ENCODE measurements at regions not wholly inside any gene's neighbourhood (a gene's known extent, or its start where the extent isn't known, plus 50 kb on each side); places are given as distances from the start of the nearest gene placed in this dataset.
"Not testable (repeated sequence)": the region's sequence is repeated elsewhere in the genome, so short reads cannot be mapped to it uniquely, and the experiment has no call there.

DNA sequence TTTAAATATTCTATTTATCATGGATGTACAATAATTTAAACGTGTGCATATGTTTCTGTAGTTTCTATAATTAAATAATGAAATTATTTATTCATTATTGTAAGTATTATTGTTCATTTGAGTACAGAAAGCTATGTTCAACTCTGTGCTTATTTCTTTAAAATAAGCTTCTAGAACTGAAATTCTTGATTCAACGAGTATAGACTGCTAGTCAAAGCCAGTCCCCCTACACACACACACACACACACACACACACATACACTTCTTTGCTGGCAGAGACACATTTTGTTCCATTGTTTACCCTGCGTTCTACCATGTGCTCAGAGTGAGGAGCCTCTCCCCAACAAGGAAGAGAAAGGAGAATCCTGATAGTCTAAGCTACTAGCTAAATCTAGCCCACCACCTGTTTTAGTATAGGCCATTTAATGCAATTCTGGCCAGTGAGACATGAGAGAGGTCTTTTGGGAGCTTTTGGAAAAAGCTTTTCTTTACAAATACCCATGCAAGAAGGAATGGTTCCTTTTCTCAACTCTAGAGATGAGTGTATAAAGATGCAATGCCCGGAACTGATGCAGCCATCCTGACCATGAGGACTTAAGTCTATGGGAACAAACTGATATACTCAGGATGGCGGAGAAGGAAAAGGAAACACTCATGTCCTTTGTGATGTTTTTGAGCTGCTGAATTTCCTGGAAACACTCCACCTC lies 161.4 kb downstream of the NDUFA12 start:
- ATAC-seq (no peak), DNase-seq (no peak)
- no peak overlapping the region for H3K4me3 Mint-ChIP-seq
- H3K9me3 ChIP-seq (ENCODE audit: control insufficient read depth, insufficient read depth, low read length), result no peaks in the 10 kb centered on the region
- intact Hi-C loops (cut with micrococcal nuclease), result no loop called here
- no peaks in the 10 kb centered on the region for H3K36me3 ChIP-seq (ENCODE audit: control insufficient read depth, insufficient read depth, low read length)
- peaks cover 0 to 4% of the 10 kb centered on the region in 2 donors for H3K4me1 Mint-ChIP-seq
- H3K9me3 Mint-ChIP-seq, result no peaks in the 10 kb centered on the region
- no peak overlapping the region for H3K27ac Mint-ChIP-seq
- H3K27me3 Mint-ChIP-seq (ENCODE audit: low read depth in 2 of 2), result peaks cover 4 to 18% of the 10 kb centered on the region in 2 donors
- no peak overlapping the region for H3K4me3 ChIP-seq (ENCODE audit: low read length)
- TF ChIP-seq, protein P1, sequence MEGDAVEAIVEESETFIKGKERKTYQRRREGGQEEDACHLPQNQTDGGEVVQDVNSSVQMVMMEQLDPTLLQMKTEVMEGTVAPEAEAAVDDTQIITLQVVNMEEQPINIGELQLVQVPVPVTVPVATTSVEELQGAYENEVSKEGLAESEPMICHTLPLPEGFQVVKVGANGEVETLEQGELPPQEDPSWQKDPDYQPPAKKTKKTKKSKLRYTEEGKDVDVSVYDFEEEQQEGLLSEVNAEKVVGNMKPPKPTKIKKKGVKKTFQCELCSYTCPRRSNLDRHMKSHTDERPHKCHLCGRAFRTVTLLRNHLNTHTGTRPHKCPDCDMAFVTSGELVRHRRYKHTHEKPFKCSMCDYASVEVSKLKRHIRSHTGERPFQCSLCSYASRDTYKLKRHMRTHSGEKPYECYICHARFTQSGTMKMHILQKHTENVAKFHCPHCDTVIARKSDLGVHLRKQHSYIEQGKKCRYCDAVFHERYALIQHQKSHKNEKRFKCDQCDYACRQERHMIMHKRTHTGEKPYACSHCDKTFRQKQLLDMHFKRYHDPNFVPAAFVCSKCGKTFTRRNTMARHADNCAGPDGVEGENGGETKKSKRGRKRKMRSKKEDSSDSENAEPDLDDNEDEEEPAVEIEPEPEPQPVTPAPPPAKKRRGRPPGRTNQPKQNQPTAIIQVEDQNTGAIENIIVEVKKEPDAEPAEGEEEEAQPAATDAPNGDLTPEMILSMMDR (IDR thresholded peaks at IDR 0.05), result no peak
- no peaks in the 10 kb centered on the region for H3K27me3 ChIP-seq (ENCODE audit: control insufficient read depth, insufficient read depth, low read length)
- no peaks in the 10 kb centered on the region for H3K4me1 ChIP-seq (ENCODE audit: control insufficient read depth, insufficient read depth, low read length)
- 88% methylated on average over 4 of the region's 5 CpGs for whole genome bisulfite sequencing (ENCODE audit: insufficient coverage)
- H3K27ac ChIP-seq (ENCODE audit: low read length), result no peak overlapping the region
- no peaks in the 10 kb centered on the region for H3K36me3 Mint-ChIP-seq

DNA sequence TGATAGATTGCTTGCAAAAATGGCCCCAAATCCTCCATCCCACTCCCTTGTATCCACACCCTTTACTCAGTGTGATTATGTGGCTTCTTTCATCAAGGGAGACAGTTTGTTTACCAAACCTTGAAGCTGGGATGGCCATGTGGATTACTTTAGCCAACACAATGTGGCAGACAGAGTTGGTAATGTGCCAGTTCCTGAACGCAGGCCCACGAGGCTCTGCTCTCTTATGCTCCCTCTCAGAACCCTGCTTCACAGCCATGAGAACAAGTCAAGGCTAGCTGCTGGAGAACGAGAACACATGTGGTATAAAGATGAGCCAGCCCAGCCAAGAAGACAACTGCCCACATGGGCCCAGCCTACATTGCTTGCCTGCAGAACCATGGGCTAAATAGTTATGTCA lies 162.3 kb downstream of the NDUFA12 start:
- peaks cover 4 to 13% of the 10 kb centered on the region in 2 donors for H3K27me3 Mint-ChIP-seq (ENCODE audit: low read depth in 2 of 2)
- ATAC-seq, result no peak
- no peaks in the 10 kb centered on the region for H3K27me3 ChIP-seq (ENCODE audit: control insufficient read depth, insufficient read depth, low read length)
- H3K27ac Mint-ChIP-seq, result no peak overlapping the region
- H3K9me3 Mint-ChIP-seq, result no peaks in the 10 kb centered on the region
- peaks cover 0 to 4% of the 10 kb centered on the region in 2 donors for H3K4me1 Mint-ChIP-seq
- no peaks in the 10 kb centered on the region for H3K36me3 ChIP-seq (ENCODE audit: control insufficient read depth, insufficient read depth, low read length)
- no peak overlapping the region for H3K4me3 Mint-ChIP-seq
- no peaks in the 10 kb centered on the region for H3K9me3 ChIP-seq (ENCODE audit: control insufficient read depth, insufficient read depth, low read length)
- H3K27ac ChIP-seq (ENCODE audit: low read length), result no peak overlapping the region
- H3K4me3 ChIP-seq (ENCODE audit: low read length), result no peak overlapping the region
- intact Hi-C loops (cut with micrococcal nuclease), result no loop called here
- WGBS (ENCODE audit: insufficient coverage), result 87% methylated on average over 3 of the region's 3 CpGs
- H3K4me1 ChIP-seq (ENCODE audit: control insufficient read depth, insufficient read depth, low read length), result no peaks in the 10 kb centered on the region
- no peaks in the 10 kb centered on the region for H3K36me3 Mint-ChIP-seq
- TF ChIP-seq, protein P1 (IDR thresholded peaks at IDR 0.05), result no peak
- DNase-seq, result no peak

DNA sequence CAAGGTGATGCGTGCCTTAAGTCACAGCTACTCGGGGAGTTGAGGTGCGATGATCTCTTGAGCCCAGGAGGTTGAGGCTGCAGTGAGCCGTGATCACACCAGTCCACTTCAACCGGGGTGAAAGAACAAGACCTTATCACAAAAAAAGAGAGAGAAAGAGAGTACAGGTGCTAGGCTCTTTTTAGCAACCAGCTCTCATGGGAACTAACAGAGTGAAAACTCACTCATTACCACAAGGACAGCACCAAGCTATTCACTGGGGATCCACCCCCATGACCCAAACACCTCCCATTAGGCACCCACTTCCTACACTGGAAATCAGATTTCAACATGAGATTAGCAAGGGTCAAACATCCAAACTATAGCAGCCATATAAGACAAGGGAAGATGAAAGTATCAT lies 164.2 kb downstream of the NDUFA12 start:
- Histone ChIP-seq H3K4me3 (ENCODE audit: low read length) (no peak overlapping the region), H3K36me3 (ENCODE audit: control insufficient read depth, insufficient read depth, low read length) (no peaks in the 10 kb centered on the region), H3K9me3 (ENCODE audit: control insufficient read depth, insufficient read depth, low read length) (no peaks in the 10 kb centered on the region), H3K4me1 (ENCODE audit: control insufficient read depth, insufficient read depth, low read length) (peaks cover under 1% of the 10 kb centered on the region), H3K27ac (ENCODE audit: low read length) (no peak overlapping the region), H3K27me3 (ENCODE audit: control insufficient read depth, insufficient read depth, low read length) (no peaks in the 10 kb centered on the region)
- peaks cover 0 to 4% of the 10 kb centered on the region in 2 donors for H3K4me1 Mint-ChIP-seq
- no peaks in the 10 kb centered on the region for H3K36me3 Mint-ChIP-seq
- no peak overlapping the region for H3K27ac Mint-ChIP-seq
- peaks cover under 1 to 12% of the 10 kb centered on the region in 2 donors for H3K27me3 Mint-ChIP-seq (ENCODE audit: low read depth in 2 of 2)
- intact Hi-C loops (cut with micrococcal nuclease), result no loop called here
- H3K4me3 Mint-ChIP-seq, result no peak overlapping the region
- TF ChIP-seq, protein P1 (IDR thresholded peaks at IDR 0.05), result no peak
- ATAC-seq (no peak), DNase-seq (no peak)
- WGBS (ENCODE audit: insufficient coverage), result 79% methylated on average over 5 of the region's 5 CpGs
- no peaks in the 10 kb centered on the region for H3K9me3 Mint-ChIP-seq

DNA sequence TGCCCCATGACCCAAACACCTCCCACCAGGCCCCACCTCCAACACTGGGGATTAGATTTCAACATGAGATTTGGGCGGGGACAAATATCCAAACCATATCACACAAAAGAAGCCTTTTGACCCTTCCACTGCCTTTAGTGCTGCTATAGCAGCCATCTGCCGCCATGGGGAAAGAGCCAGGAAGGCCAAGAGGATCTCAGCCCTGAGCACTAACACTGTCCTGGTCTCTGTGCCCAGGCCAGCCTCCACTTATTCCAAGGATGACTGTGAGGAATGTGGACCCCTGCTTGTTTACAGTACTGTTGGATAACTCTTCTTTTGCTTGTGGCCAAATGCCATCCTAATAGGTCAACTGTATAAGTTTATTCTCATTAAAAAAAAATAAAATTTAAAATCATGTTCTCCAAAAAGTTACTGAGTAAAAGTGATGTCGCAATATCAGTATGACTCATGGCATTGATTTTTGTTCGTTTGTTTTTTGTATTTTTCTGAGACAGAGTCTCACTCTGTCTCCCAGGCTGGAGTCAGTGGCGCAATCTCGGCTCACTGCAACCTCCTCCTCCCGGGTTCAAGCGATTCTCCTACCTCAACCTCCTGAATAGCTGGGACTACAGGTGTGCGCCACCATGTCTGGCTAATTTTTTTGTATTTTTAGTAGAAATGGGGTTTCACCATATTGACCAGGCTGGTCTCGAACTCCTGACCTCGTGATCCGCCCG lies 166.4 kb downstream of the NDUFA12 start:
- H3K9me3 ChIP-seq (ENCODE audit: control insufficient read depth, insufficient read depth, low read length); ATAC-seq; H3K36me3 ChIP-seq (ENCODE audit: control insufficient read depth, insufficient read depth, low read length); intact Hi-C loops (cut with micrococcal nuclease); H3K36me3 Mint-ChIP-seq; DNase-seq; H3K4me1 Mint-ChIP-seq; H3K4me3 ChIP-seq (ENCODE audit: low read length); H3K27ac ChIP-seq (ENCODE audit: low read length); H3K9me3 Mint-ChIP-seq; H3K4me3 Mint-ChIP-seq; H3K27me3 Mint-ChIP-seq (ENCODE audit: low read depth in 2 of 2); H3K27ac Mint-ChIP-seq; H3K27me3 ChIP-seq (ENCODE audit: control insufficient read depth, insufficient read depth, low read length): not testable (repeated sequence)
- WGBS (ENCODE audit: insufficient coverage), result 94% methylated on average over 8 of the region's 13 CpGs
- peaks cover 11% of the 10 kb centered on the region for H3K4me1 ChIP-seq (ENCODE audit: control insufficient read depth, insufficient read depth, low read length)
